ENCODE measurements at regions not wholly inside any gene's neighbourhood (a gene's known extent, or its start where the extent isn't known, plus 50 kb on each side); places are given as distances from the start of the nearest gene placed in this dataset.

GRCh38 chr5:21672911-21673310, 1180.2 kb downstream of the CDH12 start:
- DNase-seq = no peak
- Mint-ChIP-seq H3K27me3 (ENCODE audit: low read depth, poor library complexity) (peaks cover 2% of the 10 kb centered on the region), H3K4me3 (no peak overlapping the region), H3K9me3 (no peaks in the 10 kb centered on the region), H3K36me3 (ENCODE audit: low read depth) (no peaks in the 10 kb centered on the region), H3K4me1 (no peaks in the 10 kb centered on the region), H3K27ac (no peak overlapping the region)
- TF ChIP-seq, protein P1, sequence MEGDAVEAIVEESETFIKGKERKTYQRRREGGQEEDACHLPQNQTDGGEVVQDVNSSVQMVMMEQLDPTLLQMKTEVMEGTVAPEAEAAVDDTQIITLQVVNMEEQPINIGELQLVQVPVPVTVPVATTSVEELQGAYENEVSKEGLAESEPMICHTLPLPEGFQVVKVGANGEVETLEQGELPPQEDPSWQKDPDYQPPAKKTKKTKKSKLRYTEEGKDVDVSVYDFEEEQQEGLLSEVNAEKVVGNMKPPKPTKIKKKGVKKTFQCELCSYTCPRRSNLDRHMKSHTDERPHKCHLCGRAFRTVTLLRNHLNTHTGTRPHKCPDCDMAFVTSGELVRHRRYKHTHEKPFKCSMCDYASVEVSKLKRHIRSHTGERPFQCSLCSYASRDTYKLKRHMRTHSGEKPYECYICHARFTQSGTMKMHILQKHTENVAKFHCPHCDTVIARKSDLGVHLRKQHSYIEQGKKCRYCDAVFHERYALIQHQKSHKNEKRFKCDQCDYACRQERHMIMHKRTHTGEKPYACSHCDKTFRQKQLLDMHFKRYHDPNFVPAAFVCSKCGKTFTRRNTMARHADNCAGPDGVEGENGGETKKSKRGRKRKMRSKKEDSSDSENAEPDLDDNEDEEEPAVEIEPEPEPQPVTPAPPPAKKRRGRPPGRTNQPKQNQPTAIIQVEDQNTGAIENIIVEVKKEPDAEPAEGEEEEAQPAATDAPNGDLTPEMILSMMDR (IDR thresholded peaks at IDR 0.05) = no peak

DNA sequence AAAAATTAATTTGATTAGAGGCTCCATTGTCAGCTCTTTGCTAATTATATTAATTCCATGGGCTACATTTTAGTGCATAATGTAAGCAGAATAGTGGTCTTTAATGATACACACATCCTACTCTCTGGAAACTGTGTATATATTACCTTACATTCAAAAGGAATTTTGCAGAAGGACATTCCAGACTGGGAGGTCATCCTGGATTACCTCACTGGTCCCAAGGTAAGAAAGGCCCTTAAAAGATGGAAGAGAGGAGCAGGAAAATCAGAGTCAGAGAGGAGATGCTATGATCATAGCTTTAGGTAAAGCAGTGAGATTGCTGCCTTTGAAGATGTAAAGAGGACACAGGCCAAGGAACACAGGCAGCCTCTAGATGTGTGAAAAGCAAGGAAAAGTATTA, 1180.8 kb downstream of the CDH12 start:
- Mint-ChIP-seq H3K36me3 (ENCODE audit: low read depth) (no peaks in the 10 kb centered on the region), H3K4me1 (no peaks in the 10 kb centered on the region), H3K27me3 (ENCODE audit: low read depth, poor library complexity) (peaks cover 2% of the 10 kb centered on the region), H3K9me3 (no peaks in the 10 kb centered on the region), H3K27ac (no peak overlapping the region), H3K4me3 (no peak overlapping the region)
- TF ChIP-seq, protein P1 (IDR thresholded peaks at IDR 0.05) = no peak
- no peak for DNase-seq

DNA sequence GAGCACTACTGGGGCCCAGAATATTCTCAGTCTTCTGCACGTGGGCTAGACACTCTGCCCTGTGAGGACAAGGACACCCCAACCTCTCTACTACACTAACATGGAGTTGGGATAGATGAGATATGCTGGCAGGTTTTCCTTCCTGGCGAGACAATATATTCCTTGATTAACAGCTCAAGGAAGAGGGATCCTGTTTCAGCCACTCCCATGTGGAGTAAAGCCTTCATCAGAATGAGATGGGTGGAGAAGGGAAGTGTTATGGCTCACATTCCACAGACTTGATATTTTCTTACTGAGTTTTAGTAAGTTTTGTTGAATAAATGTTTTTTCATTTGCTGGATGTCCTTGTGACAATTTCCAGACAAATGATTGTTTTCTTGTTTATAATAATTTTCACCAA, 1187.6 kb downstream of the CDH12 start:
- Mint-ChIP-seq H3K27me3 (ENCODE audit: low read depth, poor library complexity) (peaks cover 2% of the 10 kb centered on the region), H3K27ac (no peak overlapping the region), H3K36me3 (ENCODE audit: low read depth) (peaks cover 4% of the 10 kb centered on the region), H3K4me1 (no peaks in the 10 kb centered on the region), H3K9me3 (peaks cover 32% of the 10 kb centered on the region), H3K4me3 (no peak overlapping the region)
- TF ChIP-seq, protein P1 (IDR thresholded peaks at IDR 0.05) = no peak
- DNase-seq = no peak

DNA sequence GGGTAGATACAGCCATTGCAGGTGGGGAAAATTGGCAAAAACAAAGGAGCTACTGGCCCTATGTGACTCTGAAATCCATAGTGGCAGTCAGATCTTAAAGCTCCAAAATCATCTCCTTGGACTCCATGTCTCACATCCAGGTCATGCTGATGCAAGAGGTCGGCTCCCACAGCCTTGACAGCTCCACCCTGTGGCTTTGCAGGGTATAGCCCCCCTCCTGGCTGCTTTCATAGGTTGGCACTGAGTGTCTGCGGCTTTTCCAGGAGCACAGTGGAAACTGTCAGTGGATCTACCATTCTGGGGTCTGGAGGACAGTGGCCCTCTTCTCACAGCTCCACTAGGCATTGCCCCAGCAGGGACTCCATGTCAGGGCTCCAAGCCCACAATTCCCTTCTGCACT, 1190.1 kb downstream of the CDH12 start:
- H3K27ac Mint-ChIP-seq = no peak overlapping the region
- TF ChIP-seq, protein P1 (IDR thresholded peaks at IDR 0.05) = no peak
- no peaks in the 10 kb centered on the region for H3K4me1 Mint-ChIP-seq
- peaks cover 4% of the 10 kb centered on the region for H3K36me3 Mint-ChIP-seq (ENCODE audit: low read depth)
- peaks cover 32% of the 10 kb centered on the region for H3K9me3 Mint-ChIP-seq
- no peak for DNase-seq
- H3K27me3 Mint-ChIP-seq (ENCODE audit: low read depth, poor library complexity) = no peaks in the 10 kb centered on the region
- no peak overlapping the region for H3K4me3 Mint-ChIP-seq

- DNase-seq = no peak
- Mint-ChIP-seq H3K36me3 (ENCODE audit: low read depth) (peaks cover 4% of the 10 kb centered on the region), H3K27me3 (ENCODE audit: low read depth, poor library complexity) (no peaks in the 10 kb centered on the region), H3K27ac (no peak overlapping the region), H3K4me1 (no peaks in the 10 kb centered on the region), H3K9me3 (peaks cover 32% of the 10 kb centered on the region), H3K4me3 (no peak overlapping the region)
- TF ChIP-seq, protein P1 (IDR thresholded peaks at IDR 0.05) = no peak
These were observed 1192.0 kb downstream of the CDH12 start for GRCh38 chr5:21661184-21661583.

GRCh38 chr5:21654556-21654955, 1198.6 kb downstream of the CDH12 start:
- Mint-ChIP-seq H3K4me1 (peaks cover 9% of the 10 kb centered on the region), H3K27ac (no peak overlapping the region), H3K9me3 (no peaks in the 10 kb centered on the region), H3K27me3 (ENCODE audit: low read depth, poor library complexity) (no peaks in the 10 kb centered on the region), H3K36me3 (ENCODE audit: low read depth) (no peaks in the 10 kb centered on the region), H3K4me3 (no peak overlapping the region)
- no peak for DNase-seq
- TF ChIP-seq, protein P1 (IDR thresholded peaks at IDR 0.05) = no peak
